ENCODE measurements at regions not wholly inside any gene's neighbourhood (a gene's known extent, or its start where the extent isn't known, plus 50 kb on each side); places are given as distances from the start of the nearest gene placed in this dataset.

- peak overlapping the region; percentile 44 for H3K9ac ChIP-seq (ENCODE audit: low read length)
- H3K4me3 ChIP-seq (ENCODE audit: low read depth, low read length) = no peak overlapping the region
- no peaks in the 10 kb centered on the region for H3K27me3 ChIP-seq (ENCODE audit: control insufficient read depth, insufficient read depth, low read length)
- peaks cover 16% of the 10 kb centered on the region for H3K4me1 ChIP-seq (ENCODE audit: control insufficient read depth, insufficient read depth, low read length)
- H3K9me3 ChIP-seq (ENCODE audit: control insufficient read depth, insufficient read depth, low read depth, low read length) = no peaks in the 10 kb centered on the region; the same call in 1 of the 2 replicates
- H3K27ac ChIP-seq (ENCODE audit: low read depth, low read length) = no peak overlapping the region
- no peaks in the 10 kb centered on the region for H3K36me3 ChIP-seq (ENCODE audit: control insufficient read depth, insufficient read depth, low read length)
These were observed 120.8 kb upstream of the CDYL start for GRCh38 chr6:4655196-4656025.

- H3K4me3 ChIP-seq (ENCODE audit: low read depth, low read length) = no peak overlapping the region
- no peak overlapping the region for H3K9ac ChIP-seq (ENCODE audit: low read length)
- no peak overlapping the region for H3K27ac ChIP-seq (ENCODE audit: low read depth, low read length)
- no peaks in the 10 kb centered on the region for H3K9me3 ChIP-seq (ENCODE audit: control insufficient read depth, insufficient read depth, low read depth, low read length)
- H3K4me1 ChIP-seq (ENCODE audit: control insufficient read depth, insufficient read depth, low read length) = peaks cover 16% of the 10 kb centered on the region
- no peaks in the 10 kb centered on the region for H3K36me3 ChIP-seq (ENCODE audit: control insufficient read depth, insufficient read depth, low read length)
- no peaks in the 10 kb centered on the region for H3K27me3 ChIP-seq (ENCODE audit: control insufficient read depth, insufficient read depth, low read length)
These were observed 123.1 kb upstream of the CDYL start for GRCh38 chr6:4653141-4653540.

- peaks cover 25% of the 10 kb centered on the region for H3K4me1 ChIP-seq (ENCODE audit: control insufficient read depth, insufficient read depth, low read length)
- no peak overlapping the region for H3K4me3 ChIP-seq (ENCODE audit: low read depth, low read length)
- H3K36me3 ChIP-seq (ENCODE audit: control insufficient read depth, insufficient read depth, low read length) = no peaks in the 10 kb centered on the region
- no peaks in the 10 kb centered on the region for H3K27me3 ChIP-seq (ENCODE audit: control insufficient read depth, insufficient read depth, low read length)
- no peak overlapping the region for H3K27ac ChIP-seq (ENCODE audit: low read depth, low read length)
- no peaks in the 10 kb centered on the region for H3K9me3 ChIP-seq (ENCODE audit: control insufficient read depth, insufficient read depth, low read depth, low read length)
- H3K9ac ChIP-seq (ENCODE audit: low read length) = no peak overlapping the region
These were observed 124.3 kb upstream of the CDYL start for GRCh38 chr6:4651831-4652467.

- H3K4me1 ChIP-seq (ENCODE audit: control insufficient read depth, insufficient read depth, low read length) = peaks cover 16% of the 10 kb centered on the region
- no peaks in the 10 kb centered on the region for H3K9me3 ChIP-seq (ENCODE audit: control insufficient read depth, insufficient read depth, low read depth, low read length)
- no peaks in the 10 kb centered on the region for H3K27me3 ChIP-seq (ENCODE audit: control insufficient read depth, insufficient read depth, low read length)
- H3K4me3 ChIP-seq (ENCODE audit: low read depth, low read length) = no peak overlapping the region
- H3K9ac ChIP-seq (ENCODE audit: low read length) = no peak overlapping the region
- no peaks in the 10 kb centered on the region for H3K36me3 ChIP-seq (ENCODE audit: control insufficient read depth, insufficient read depth, low read length)
- no peak overlapping the region for H3K27ac ChIP-seq (ENCODE audit: low read depth, low read length)
These were observed 126.5 kb upstream of the CDYL start for GRCh38 chr6:4649728-4650127.

GRCh38 chr6:4647414-4648365 is 128.5 kb upstream of the CDYL start:
- Histone ChIP-seq H3K9ac (ENCODE audit: low read length) (peak overlapping the region; percentile 14), H3K36me3 (ENCODE audit: control insufficient read depth, insufficient read depth, low read length) (no peaks in the 10 kb centered on the region), H3K27me3 (ENCODE audit: control insufficient read depth, insufficient read depth, low read length) (no peaks in the 10 kb centered on the region), H3K4me1 (ENCODE audit: control insufficient read depth, insufficient read depth, low read length) (peaks cover 15% of the 10 kb centered on the region), H3K27ac (ENCODE audit: low read depth, low read length) (no peak overlapping the region), H3K9me3 (ENCODE audit: control insufficient read depth, insufficient read depth, low read depth, low read length) (no peaks in the 10 kb centered on the region), H3K4me3 (ENCODE audit: low read depth, low read length) (peak overlapping the region; percentile 30)

- Histone ChIP-seq H3K27me3 (ENCODE audit: control insufficient read depth, insufficient read depth, low read length) (no peaks in the 10 kb centered on the region), H3K27ac (ENCODE audit: low read depth, low read length) (no peak overlapping the region), H3K9ac (ENCODE audit: low read length) (no peak overlapping the region), H3K4me3 (ENCODE audit: low read depth, low read length) (no peak overlapping the region), H3K4me1 (ENCODE audit: control insufficient read depth, insufficient read depth, low read length) (peaks cover 15% of the 10 kb centered on the region), H3K9me3 (ENCODE audit: control insufficient read depth, insufficient read depth, low read depth, low read length) (0 out of 2 replicates have a peak, but pooled peaks cover 5% of the 10 kb centered on the region), H3K36me3 (ENCODE audit: control insufficient read depth, insufficient read depth, low read length) (no peaks in the 10 kb centered on the region)
These were observed 130.4 kb upstream of the CDYL start for GRCh38 chr6:4645713-4646360.

- H3K27ac ChIP-seq (ENCODE audit: low read depth, low read length) = no peak overlapping the region
- no peaks in the 10 kb centered on the region for H3K36me3 ChIP-seq (ENCODE audit: control insufficient read depth, insufficient read depth, low read length)
- H3K4me3 ChIP-seq (ENCODE audit: low read depth, low read length) = no peak overlapping the region
- H3K27me3 ChIP-seq (ENCODE audit: control insufficient read depth, insufficient read depth, low read length) = no peaks in the 10 kb centered on the region
- H3K9me3 ChIP-seq (ENCODE audit: control insufficient read depth, insufficient read depth, low read depth, low read length) = 0 out of 2 replicates have a peak, but pooled peaks cover 5% of the 10 kb centered on the region
- H3K4me1 ChIP-seq (ENCODE audit: control insufficient read depth, insufficient read depth, low read length) = peaks cover 20% of the 10 kb centered on the region
- H3K9ac ChIP-seq (ENCODE audit: low read length) = no peak overlapping the region
These were observed 131.2 kb upstream of the CDYL start for GRCh38 chr6:4644996-4645395.

GRCh38 chr6:4641461-4641860 is 134.7 kb upstream of the CDYL start:
- Histone ChIP-seq H3K36me3 (ENCODE audit: control insufficient read depth, insufficient read depth, low read length) (no peaks in the 10 kb centered on the region), H3K4me3 (ENCODE audit: low read depth, low read length) (no peak overlapping the region), H3K9ac (ENCODE audit: low read length) (no peak overlapping the region), H3K9me3 (ENCODE audit: control insufficient read depth, insufficient read depth, low read depth, low read length) (peaks cover 11% of the 10 kb centered on the region; the same call in 1 of the 2 replicates), H3K27ac (ENCODE audit: low read depth, low read length) (no peak overlapping the region), H3K4me1 (ENCODE audit: control insufficient read depth, insufficient read depth, low read length) (peaks cover 11% of the 10 kb centered on the region), H3K27me3 (ENCODE audit: control insufficient read depth, insufficient read depth, low read length) (no peaks in the 10 kb centered on the region)

- Histone ChIP-seq H3K9me3 (ENCODE audit: control insufficient read depth, insufficient read depth, low read depth, low read length) (peaks cover 11% of the 10 kb centered on the region; the same call in 1 of the 2 replicates), H3K9ac (ENCODE audit: low read length) (no peak overlapping the region), H3K27ac (ENCODE audit: low read depth, low read length) (no peak overlapping the region), H3K4me3 (ENCODE audit: low read depth, low read length) (no peak overlapping the region), H3K4me1 (ENCODE audit: control insufficient read depth, insufficient read depth, low read length) (peaks cover 8% of the 10 kb centered on the region), H3K27me3 (ENCODE audit: control insufficient read depth, insufficient read depth, low read length) (no peaks in the 10 kb centered on the region), H3K36me3 (ENCODE audit: control insufficient read depth, insufficient read depth, low read length) (no peaks in the 10 kb centered on the region)
These were observed 136.1 kb upstream of the CDYL start for GRCh38 chr6:4640139-4640538.

- Histone ChIP-seq H3K4me3 (ENCODE audit: low read depth, low read length) (no peak overlapping the region), H3K9me3 (ENCODE audit: control insufficient read depth, insufficient read depth, low read depth, low read length) (peaks cover 11% of the 10 kb centered on the region; the same call in 1 of the 2 replicates), H3K9ac (ENCODE audit: low read length) (no peak overlapping the region), H3K36me3 (ENCODE audit: control insufficient read depth, insufficient read depth, low read length) (no peaks in the 10 kb centered on the region), H3K27ac (ENCODE audit: low read depth, low read length) (no peak overlapping the region), H3K4me1 (ENCODE audit: control insufficient read depth, insufficient read depth, low read length) (peaks cover 5% of the 10 kb centered on the region), H3K27me3 (ENCODE audit: control insufficient read depth, insufficient read depth, low read length) (no peaks in the 10 kb centered on the region)
These were observed 137.6 kb upstream of the CDYL start for GRCh38 chr6:4638641-4639040.

Measured in HUES6 (cell line).